GM20000 (cell line): ENCODE measurements at regions not wholly inside any gene's neighbourhood (a gene's known extent, or its start where the extent isn't known, plus 50 kb on each side); places are given as distances from the start of the nearest gene placed in this dataset.

ENCODE experiments used
- DNase-seq: peaks from one replicate; pipeline ENCODE4 v3.0.0; 2012; ENCODE audit warnings: low spot score
- TF ChIP-seq, protein P1 (sequence below): IDR thresholded peaks from 2 replicates; pipeline ENCODE4 v1.5.1; 2012; ENCODE audit warnings: mild to moderate bottlenecking, control low read depth; ENCODE audit errors: extremely low read depth, missing control alignments

DNA sequence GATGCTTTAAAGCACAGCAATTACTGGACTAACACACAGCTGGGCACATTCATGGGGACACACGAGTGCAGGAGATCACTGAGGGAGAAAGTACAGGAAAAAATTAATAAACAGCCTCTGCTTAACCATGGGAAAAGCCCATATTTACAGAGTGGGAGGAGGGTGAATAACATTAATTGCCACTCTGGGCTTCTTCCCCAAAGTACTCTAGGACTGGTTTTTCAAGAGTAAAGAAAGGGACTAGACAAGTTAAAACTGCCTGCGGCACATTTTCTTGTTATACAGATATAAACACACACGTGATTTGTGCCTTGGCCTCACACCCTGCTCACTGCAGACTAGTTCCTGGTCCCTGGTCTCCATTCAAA is 179.7 kb upstream of the TET2 start:
- TF ChIP-seq, protein P1, sequence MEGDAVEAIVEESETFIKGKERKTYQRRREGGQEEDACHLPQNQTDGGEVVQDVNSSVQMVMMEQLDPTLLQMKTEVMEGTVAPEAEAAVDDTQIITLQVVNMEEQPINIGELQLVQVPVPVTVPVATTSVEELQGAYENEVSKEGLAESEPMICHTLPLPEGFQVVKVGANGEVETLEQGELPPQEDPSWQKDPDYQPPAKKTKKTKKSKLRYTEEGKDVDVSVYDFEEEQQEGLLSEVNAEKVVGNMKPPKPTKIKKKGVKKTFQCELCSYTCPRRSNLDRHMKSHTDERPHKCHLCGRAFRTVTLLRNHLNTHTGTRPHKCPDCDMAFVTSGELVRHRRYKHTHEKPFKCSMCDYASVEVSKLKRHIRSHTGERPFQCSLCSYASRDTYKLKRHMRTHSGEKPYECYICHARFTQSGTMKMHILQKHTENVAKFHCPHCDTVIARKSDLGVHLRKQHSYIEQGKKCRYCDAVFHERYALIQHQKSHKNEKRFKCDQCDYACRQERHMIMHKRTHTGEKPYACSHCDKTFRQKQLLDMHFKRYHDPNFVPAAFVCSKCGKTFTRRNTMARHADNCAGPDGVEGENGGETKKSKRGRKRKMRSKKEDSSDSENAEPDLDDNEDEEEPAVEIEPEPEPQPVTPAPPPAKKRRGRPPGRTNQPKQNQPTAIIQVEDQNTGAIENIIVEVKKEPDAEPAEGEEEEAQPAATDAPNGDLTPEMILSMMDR: no peak

DNA sequence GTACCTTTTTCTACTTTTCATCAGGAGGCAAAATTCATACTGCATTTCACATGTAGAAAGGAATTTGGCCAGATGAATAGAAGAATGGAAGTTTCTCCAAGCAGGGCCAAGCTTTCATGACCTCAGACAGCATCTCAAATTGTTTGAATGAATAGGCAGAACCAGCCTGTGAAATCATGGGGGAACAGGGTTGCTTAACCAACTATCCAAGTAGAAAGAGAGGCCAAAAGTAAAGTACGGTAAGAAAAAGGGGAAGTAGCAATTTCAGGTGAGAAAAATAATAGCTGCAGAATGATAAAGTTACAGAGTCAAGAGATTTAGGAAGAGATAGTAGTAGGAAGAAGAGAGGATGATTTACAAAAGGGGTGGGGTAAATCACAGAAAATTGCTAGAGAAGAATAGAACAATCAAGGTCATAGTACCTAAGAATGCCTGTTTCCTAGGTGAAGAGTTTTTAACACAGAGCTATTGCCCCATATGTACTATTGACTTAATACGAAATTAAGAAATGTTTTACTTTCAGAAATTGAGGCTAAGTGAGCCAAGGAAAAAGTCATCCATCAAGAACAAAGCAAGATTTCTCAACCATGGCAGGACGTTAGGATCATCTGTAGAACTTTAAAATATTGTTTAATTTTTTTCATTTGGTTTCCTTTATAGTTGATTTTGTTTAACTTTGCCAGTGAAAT is 177.1 kb upstream of the TET2 start:
- DNase-seq: no peak
- TF ChIP-seq, protein P1: no peak

More for the DNA sequence above, 179.7 kb upstream of the TET2 start:
- no peak for DNase-seq

DNA sequence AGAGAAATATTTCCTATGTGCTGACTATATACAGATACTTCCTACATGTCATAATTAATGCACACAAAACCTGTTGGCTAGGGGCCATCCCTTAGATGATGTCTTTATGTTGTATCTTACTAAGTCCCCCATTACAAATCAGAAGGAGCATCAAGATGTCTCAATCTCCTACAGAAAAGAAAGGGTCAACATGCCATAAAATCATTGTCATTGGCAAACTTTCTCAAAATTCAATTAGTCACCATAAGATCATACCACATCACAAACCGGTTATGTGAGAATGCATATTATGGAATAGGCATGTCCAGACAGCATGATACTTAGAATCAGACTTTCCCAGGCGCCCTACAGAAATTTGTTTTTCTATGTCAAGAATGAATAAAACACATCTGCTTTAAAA is 175.2 kb upstream of the TET2 start:
- no peak for DNase-seq
- TF ChIP-seq, protein P1: no peak

DNA sequence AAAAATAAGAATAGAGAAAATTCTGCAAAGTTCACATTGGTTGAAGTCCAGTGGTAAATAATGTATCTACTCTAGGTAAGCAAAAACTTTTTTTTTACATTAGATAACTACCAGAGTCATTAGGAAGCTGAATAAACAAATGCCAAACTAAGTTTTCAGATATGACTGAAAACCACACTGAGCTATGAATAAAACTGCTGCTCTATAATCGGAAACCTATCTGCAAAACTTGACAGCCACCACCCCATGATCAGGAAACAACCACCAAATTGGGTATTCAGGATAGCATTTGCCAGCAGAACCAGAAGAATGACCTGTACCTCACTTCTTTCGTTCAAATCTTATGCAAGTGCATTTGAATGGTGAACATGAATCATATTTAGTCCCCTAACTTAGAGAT is 173.0 kb upstream of the TET2 start:
- TF ChIP-seq, protein P1: no peak
- no peak for DNase-seq

DNA sequence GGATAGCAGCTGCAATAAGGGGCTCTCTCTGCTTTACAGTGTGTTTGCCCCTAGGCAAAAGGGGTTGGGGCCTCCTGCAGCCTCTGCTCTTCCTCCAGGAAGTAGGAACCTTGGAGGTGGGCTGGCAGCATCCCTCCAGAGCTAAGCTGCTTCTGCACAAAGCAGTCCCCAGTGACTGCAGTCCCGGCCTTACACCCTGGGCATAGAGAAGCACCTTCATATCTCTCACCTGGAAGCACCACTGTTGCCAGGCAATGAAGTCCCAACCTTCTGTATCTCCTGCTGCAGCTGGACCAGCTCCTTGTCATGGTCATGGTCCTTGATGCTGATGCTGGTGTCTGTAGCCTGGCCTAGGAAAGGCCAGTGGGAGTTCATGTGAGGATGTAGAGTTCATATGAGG is 171.1 kb upstream of the TET2 start:
- DNase-seq: no peak
- TF ChIP-seq, protein P1: no peak

DNA sequence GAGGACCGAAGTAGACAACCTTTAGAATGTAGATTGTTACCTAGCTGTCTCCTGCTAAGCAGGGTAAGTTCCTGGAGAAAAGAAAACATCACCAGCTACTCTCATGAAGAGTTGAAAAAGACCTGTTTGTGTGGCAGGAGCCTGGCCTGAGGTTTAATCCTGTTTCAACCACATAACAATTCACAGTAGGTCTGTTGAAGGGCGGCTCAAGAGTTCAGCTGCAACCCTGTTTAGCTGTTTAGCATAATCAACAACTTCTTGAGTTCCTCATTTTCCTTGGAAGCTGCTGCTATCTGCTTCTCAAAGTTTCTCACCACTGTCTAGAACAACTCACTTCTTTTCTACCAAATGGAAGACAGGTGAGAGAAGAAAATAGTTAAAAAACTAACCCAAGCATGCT is 170.4 kb upstream of the TET2 start:
- DNase-seq: no peak
- TF ChIP-seq, protein P1: no peak

DNA sequence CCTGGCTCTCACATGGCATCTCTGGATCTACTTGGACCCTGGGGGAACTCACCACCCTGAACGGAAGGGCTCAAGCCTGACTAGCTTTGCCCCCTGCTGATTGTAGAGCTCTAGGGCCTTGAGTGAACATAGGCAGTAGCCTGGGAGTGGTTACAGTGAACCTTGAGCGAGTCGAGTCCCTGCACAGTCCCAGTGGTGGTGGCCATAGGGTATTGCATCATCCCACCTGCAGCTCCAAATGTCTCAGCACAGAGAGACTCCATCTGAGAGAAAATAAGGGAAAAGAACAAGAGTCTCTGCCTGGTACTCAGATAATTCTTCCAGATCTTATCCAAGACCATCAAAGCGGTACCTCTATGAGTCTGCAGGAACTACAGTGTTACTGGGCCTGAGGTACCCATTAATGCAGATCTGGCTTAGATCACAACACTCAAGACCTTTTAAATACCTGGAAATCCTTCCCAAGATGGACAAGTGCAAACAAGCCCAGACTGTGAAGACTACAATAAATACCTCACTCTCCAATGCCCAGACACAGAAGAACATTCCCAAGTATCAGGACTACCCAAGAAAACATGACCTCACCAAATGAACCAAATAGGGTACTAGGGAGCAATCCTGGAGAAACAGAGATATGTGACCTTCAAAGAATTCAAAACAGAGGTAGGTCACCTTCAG is 167.5 kb upstream of the TET2 start:
- no peak for DNase-seq
- TF ChIP-seq, protein P1: no peak
